ENCODE measurements at regions not wholly inside any gene's neighbourhood (a gene's known extent, or its start where the extent isn't known, plus 50 kb on each side); places are given as distances from the start of the nearest gene placed in this dataset.

DNA sequence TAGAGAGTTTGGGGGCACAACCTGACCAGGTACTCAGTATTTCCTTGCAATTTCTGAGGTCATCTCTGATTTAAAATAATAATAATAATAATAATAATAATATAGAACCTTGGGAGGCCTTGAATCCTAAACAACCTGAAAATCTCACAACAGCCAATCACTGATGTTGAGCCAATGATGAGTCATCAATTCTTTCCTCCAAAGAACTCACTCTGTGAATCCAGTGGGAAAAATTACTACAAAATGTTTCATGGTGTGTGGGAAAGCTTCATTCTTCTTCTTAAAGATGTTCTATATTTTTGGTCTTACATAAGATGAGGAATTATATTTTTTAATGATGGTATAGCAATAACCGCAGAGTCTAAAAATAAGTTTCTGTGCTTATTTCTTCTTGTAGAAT lies 594.6 kb downstream of the EFNB2 start:
- Mint-ChIP-seq H3K9me3 (peaks cover 0 to 11% (median 4%) of the 10 kb centered on the region in 7 donors), H3K27ac (no peak overlapping the region), H3K36me3 (no peaks in the 10 kb centered on the region), H3K4me1 (no peaks in the 10 kb centered on the region), H3K27me3 (no peaks in the 10 kb centered on the region), H3K4me3 (no peak overlapping the region)
- H3K4me1 ChIP-seq (ENCODE audit: control insufficient read depth, insufficient read depth, low read length, poor library complexity, severe bottlenecking) = no peaks in the 10 kb centered on the region
- DNase-seq (no peak), ATAC-seq (ENCODE audit: low read depth in 2 of 2) (no peak)
- H3K9me3 ChIP-seq (ENCODE audit: control insufficient read depth in 2 of 2, low read length in 2 of 2) = no peaks in the 10 kb centered on the region
- no peaks in the 10 kb centered on the region for H3K36me3 ChIP-seq (ENCODE audit: control insufficient read depth, insufficient read depth, low read length)
- H3K27ac ChIP-seq (ENCODE audit: insufficient read depth, low read length, poor library complexity, severe bottlenecking) = no peak overlapping the region
- no peak overlapping the region for H3K4me3 ChIP-seq (ENCODE audit: low read depth, low read length)
- no peaks in the 10 kb centered on the region for H3K27me3 ChIP-seq (ENCODE audit: control insufficient read depth, insufficient read depth, low read length)

DNA sequence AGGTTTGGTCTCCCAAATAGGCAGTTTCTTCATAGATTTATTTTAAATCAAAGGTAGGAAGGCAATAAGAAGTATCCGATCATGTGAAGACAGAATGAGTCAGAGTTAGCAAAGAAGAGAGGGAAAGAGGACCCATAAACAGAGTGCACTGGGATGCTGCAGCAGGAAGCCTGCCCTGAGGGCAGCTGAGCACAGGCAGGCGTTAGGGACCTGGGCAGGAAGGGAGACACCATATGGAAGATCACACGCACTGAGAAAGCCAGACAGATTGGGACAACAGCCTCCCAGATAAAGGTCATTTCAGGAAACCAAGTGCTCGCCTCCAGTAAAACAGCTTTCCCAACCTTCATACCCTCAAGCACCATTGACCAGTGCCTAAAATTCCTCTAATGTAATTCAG lies 598.0 kb downstream of the EFNB2 start:
- Mint-ChIP-seq H3K4me3 (no peak overlapping the region), H3K27ac (no peak overlapping the region), H3K27me3 (no peaks in the 10 kb centered on the region), H3K36me3 (no peaks in the 10 kb centered on the region), H3K4me1 (no peaks in the 10 kb centered on the region), H3K9me3 (peaks cover 0 to 7% (median 4%) of the 10 kb centered on the region in 7 donors)
- ATAC-seq (ENCODE audit: low read depth in 2 of 2) (no peak), DNase-seq (no peak)
- no peak overlapping the region for H3K4me3 ChIP-seq (ENCODE audit: low read depth, low read length)
- no peaks in the 10 kb centered on the region for H3K27me3 ChIP-seq (ENCODE audit: control insufficient read depth, insufficient read depth, low read length)
- H3K4me1 ChIP-seq (ENCODE audit: control insufficient read depth, insufficient read depth, low read length, poor library complexity, severe bottlenecking) = no peaks in the 10 kb centered on the region
- H3K9me3 ChIP-seq (ENCODE audit: control insufficient read depth in 2 of 2, low read length in 2 of 2) = no peaks in the 10 kb centered on the region
- H3K27ac ChIP-seq (ENCODE audit: insufficient read depth, low read length, poor library complexity, severe bottlenecking) = no peak overlapping the region
- H3K36me3 ChIP-seq (ENCODE audit: control insufficient read depth, insufficient read depth, low read length) = no peaks in the 10 kb centered on the region

DNA sequence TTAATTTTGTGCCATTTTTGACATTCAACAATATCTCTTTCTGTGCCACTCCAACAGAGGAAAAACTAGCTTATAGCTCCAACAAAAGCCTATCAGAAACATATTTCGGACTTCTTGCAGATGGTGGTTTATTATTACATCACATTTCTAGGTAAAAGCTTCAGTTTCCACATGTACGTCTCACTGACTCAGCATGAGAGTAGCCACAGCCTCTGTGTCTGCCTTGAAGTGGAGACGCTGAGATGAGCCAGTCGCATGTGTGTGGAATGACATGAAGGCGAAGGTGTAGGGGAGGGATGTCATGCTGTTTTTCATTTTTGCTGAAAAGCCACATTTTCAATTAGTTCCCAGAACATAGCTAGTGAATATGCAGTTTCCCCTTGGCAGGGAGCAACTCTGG lies 598.6 kb downstream of the EFNB2 start:
- no peak for DNase-seq
- Mint-ChIP-seq H3K27me3 (no peaks in the 10 kb centered on the region), H3K4me1 (no peaks in the 10 kb centered on the region), H3K36me3 (no peaks in the 10 kb centered on the region), H3K9me3 (peaks cover 0 to 7% (median 4%) of the 10 kb centered on the region in 7 donors), H3K4me3 (no peak overlapping the region), H3K27ac (no peak overlapping the region)
- Histone ChIP-seq H3K4me3 (ENCODE audit: low read depth, low read length) (no peak overlapping the region), H3K27ac (ENCODE audit: insufficient read depth, low read length, poor library complexity, severe bottlenecking) (no peak overlapping the region), H3K36me3 (ENCODE audit: control insufficient read depth, insufficient read depth, low read length) (no peaks in the 10 kb centered on the region), H3K27me3 (ENCODE audit: control insufficient read depth, insufficient read depth, low read length) (no peaks in the 10 kb centered on the region), H3K9me3 (ENCODE audit: control insufficient read depth in 2 of 2, low read length in 2 of 2) (no peaks in the 10 kb centered on the region), H3K4me1 (ENCODE audit: control insufficient read depth, insufficient read depth, low read length, poor library complexity, severe bottlenecking) (no peaks in the 10 kb centered on the region)
- ATAC-seq (ENCODE audit: low read depth in 2 of 2) = no peak

DNA sequence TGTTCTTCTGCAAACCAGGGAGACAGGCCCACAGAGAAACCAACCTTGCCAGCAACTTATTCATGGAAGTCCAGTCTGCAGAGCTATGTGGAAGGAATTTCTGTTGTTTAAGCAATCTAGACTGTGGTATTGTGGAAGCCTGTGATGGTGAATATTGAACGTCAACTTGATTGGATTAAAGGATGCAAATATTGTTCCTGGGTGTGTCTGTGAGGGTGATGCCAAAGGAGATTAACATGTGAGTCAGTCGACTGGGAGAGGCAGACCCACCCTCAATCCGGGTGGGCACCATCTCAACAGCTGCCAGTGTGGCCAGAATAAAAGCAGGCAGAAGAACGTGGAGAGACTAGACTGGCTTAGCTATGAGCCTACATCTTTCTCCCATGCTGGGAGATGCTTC lies 606.0 kb downstream of the EFNB2 start:
- Histone ChIP-seq H3K4me1 (ENCODE audit: control insufficient read depth, insufficient read depth, low read length, poor library complexity, severe bottlenecking) (no peaks in the 10 kb centered on the region), H3K4me3 (ENCODE audit: low read depth, low read length) (no peak overlapping the region), H3K9me3 (ENCODE audit: control insufficient read depth in 2 of 2, low read length in 2 of 2) (no peaks in the 10 kb centered on the region), H3K27me3 (ENCODE audit: control insufficient read depth, insufficient read depth, low read length) (no peaks in the 10 kb centered on the region), H3K36me3 (ENCODE audit: control insufficient read depth, insufficient read depth, low read length) (no peaks in the 10 kb centered on the region), H3K27ac (ENCODE audit: insufficient read depth, low read length, poor library complexity, severe bottlenecking) (no peak overlapping the region)
- H3K4me1 Mint-ChIP-seq = no peaks in the 10 kb centered on the region
- H3K4me3 Mint-ChIP-seq = no peak overlapping the region
- no peaks in the 10 kb centered on the region for H3K27me3 Mint-ChIP-seq
- DNase-seq (no peak), ATAC-seq (ENCODE audit: low read depth in 2 of 2) (no peak)
- no peak overlapping the region for H3K27ac Mint-ChIP-seq
- H3K36me3 Mint-ChIP-seq = no peaks in the 10 kb centered on the region
- H3K9me3 Mint-ChIP-seq = peaks cover 0 to 5% (median 1%) of the 10 kb centered on the region in 7 donors

DNA sequence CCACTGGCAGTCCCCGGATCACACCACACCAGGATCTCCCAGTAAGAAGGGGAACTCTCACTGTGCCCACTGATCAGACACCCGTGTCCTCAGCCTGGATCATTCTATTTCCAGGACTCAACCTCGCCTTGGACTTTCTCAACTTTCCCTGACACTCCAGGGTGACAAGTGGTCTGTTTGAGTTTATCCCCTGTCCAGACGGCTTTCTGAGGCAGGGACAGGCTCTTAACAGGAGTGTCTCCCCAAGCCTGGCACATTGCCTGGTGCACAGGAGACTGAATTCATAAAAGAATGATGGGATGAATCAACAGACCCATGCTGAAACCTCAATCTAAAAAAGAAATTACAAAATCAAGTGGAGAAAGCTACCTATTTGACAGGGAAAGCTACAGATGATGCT lies 606.6 kb downstream of the EFNB2 start:
- Mint-ChIP-seq H3K4me1 (no peaks in the 10 kb centered on the region), H3K27me3 (no peaks in the 10 kb centered on the region)
- H3K27ac ChIP-seq (ENCODE audit: insufficient read depth, low read length, poor library complexity, severe bottlenecking) = no peak overlapping the region

DNA sequence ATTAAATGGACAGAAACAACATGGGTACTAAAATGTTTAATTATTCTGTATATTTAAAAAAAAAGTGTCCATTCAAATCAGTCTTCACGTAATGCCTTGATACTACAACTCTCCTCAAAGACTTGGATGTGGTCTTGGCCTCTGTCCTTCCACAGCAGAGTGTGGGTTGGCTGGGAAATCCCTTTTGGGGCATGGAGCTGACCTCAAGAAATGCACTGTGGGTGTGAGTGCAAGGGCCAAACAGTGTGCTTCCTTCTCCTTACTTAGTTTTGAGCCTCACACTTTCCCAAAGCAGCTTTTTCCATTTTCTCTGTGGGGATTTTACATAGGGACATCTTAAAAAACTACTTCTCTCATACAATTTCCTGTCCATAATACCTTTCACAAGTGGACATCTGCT lies 607.4 kb downstream of the EFNB2 start:
- H3K36me3 Mint-ChIP-seq = no peaks in the 10 kb centered on the region
- H3K9me3 Mint-ChIP-seq = peaks cover 0 to 5% (median 4%) of the 10 kb centered on the region in 7 donors
- no peaks in the 10 kb centered on the region for H3K27me3 Mint-ChIP-seq
- H3K4me3 Mint-ChIP-seq = no peak overlapping the region
- ATAC-seq (ENCODE audit: low read depth in 2 of 2) (no peak), DNase-seq (no peak)
- Histone ChIP-seq H3K9me3 (ENCODE audit: control insufficient read depth in 2 of 2, low read length in 2 of 2) (no peaks in the 10 kb centered on the region), H3K27ac (ENCODE audit: insufficient read depth, low read length, poor library complexity, severe bottlenecking) (no peak overlapping the region), H3K4me1 (ENCODE audit: control insufficient read depth, insufficient read depth, low read length, poor library complexity, severe bottlenecking) (no peaks in the 10 kb centered on the region), H3K4me3 (ENCODE audit: low read depth, low read length) (no peak overlapping the region), H3K27me3 (ENCODE audit: control insufficient read depth, insufficient read depth, low read length) (no peaks in the 10 kb centered on the region), H3K36me3 (ENCODE audit: control insufficient read depth, insufficient read depth, low read length) (no peaks in the 10 kb centered on the region)
- H3K27ac Mint-ChIP-seq = no peak overlapping the region
- H3K4me1 Mint-ChIP-seq = no peaks in the 10 kb centered on the region

More for the DNA sequence above, 606.6 kb downstream of the EFNB2 start:
- H3K27ac Mint-ChIP-seq = no peak overlapping the region
- peaks cover 0 to 5% (median 1%) of the 10 kb centered on the region in 7 donors for H3K9me3 Mint-ChIP-seq
- DNase-seq = no peak
- ATAC-seq (ENCODE audit: low read depth in 2 of 2) = no peak
- no peaks in the 10 kb centered on the region for H3K9me3 ChIP-seq (ENCODE audit: control insufficient read depth in 2 of 2, low read length in 2 of 2)
- no peaks in the 10 kb centered on the region for H3K4me1 ChIP-seq (ENCODE audit: control insufficient read depth, insufficient read depth, low read length, poor library complexity, severe bottlenecking)
- no peaks in the 10 kb centered on the region for H3K36me3 Mint-ChIP-seq
- H3K4me3 Mint-ChIP-seq = peak overlapping the region in 1 of 4 donors; percentile 45
- H3K36me3 ChIP-seq (ENCODE audit: control insufficient read depth, insufficient read depth, low read length) = no peaks in the 10 kb centered on the region
- no peak overlapping the region for H3K4me3 ChIP-seq (ENCODE audit: low read depth, low read length)
- H3K27me3 ChIP-seq (ENCODE audit: control insufficient read depth, insufficient read depth, low read length) = no peaks in the 10 kb centered on the region

DNA sequence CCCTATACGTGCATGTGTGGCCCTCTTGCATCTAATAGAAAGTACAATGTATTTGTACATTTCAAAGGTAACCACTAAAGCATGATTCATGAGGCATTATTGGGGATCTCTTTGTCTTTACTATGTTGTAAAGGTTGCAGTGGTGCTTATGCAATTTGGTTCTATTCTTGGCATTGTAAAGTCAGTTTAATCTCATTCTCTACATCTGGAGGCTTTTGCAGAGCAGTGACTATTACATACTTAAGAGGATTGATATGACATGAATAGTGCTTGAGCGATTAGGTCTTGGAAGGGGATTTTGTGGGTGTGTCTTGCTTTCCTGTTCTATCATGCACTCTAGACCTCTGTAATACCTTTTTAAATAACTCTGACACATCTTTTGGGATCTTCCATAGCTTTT lies 610.0 kb downstream of the EFNB2 start:
- no peak for ATAC-seq (ENCODE audit: low read depth in 2 of 2)
- Mint-ChIP-seq H3K4me1 (no peaks in the 10 kb centered on the region), H3K27me3 (no peaks in the 10 kb centered on the region), H3K9me3 (peaks cover 0 to 12% (median 4%) of the 10 kb centered on the region in 7 donors), H3K4me3 (no peak overlapping the region), H3K36me3 (no peaks in the 10 kb centered on the region), H3K27ac (no peak overlapping the region)
- no peak overlapping the region for H3K27ac ChIP-seq (ENCODE audit: insufficient read depth, low read length, poor library complexity, severe bottlenecking)
- H3K4me1 ChIP-seq (ENCODE audit: control insufficient read depth, insufficient read depth, low read length, poor library complexity, severe bottlenecking) = no peaks in the 10 kb centered on the region
- no peak overlapping the region for H3K4me3 ChIP-seq (ENCODE audit: low read depth, low read length)
- H3K36me3 ChIP-seq (ENCODE audit: control insufficient read depth, insufficient read depth, low read length) = no peaks in the 10 kb centered on the region
- DNase-seq = no peak
- no peaks in the 10 kb centered on the region for H3K27me3 ChIP-seq (ENCODE audit: control insufficient read depth, insufficient read depth, low read length)
- H3K9me3 ChIP-seq (ENCODE audit: control insufficient read depth in 2 of 2, low read length in 2 of 2) = no peaks in the 10 kb centered on the region

DNA sequence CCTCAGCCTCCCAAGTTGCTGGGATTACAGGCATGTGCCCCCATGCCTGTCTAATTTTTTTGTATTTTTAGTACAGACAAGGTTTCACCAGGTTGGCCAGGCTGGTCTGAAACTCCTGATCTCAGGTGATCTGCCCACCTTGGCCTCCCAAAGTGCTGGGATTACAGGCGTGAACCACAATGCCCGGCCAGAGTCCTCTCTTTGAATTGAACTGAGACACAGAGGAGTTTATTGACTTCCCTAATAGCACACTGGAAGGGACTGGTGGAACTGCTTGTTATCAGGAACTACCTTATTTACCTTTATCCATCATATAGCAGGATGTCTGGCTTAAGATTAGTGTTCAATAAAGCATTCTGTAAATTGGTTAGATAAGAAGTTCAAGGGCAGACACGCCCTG lies 613.8 kb downstream of the EFNB2 start:
- Mint-ChIP-seq H3K4me3 (no peak overlapping the region), H3K36me3 (no peaks in the 10 kb centered on the region), H3K27ac (no peak overlapping the region), H3K9me3 (peaks cover 0 to 15% (median 2%) of the 10 kb centered on the region in 7 donors), H3K4me1 (no peaks in the 10 kb centered on the region), H3K27me3 (no peaks in the 10 kb centered on the region)
- ATAC-seq (ENCODE audit: low read depth in 2 of 2) = no peak
- Histone ChIP-seq H3K27ac (ENCODE audit: insufficient read depth, low read length, poor library complexity, severe bottlenecking) (no peak overlapping the region), H3K4me3 (ENCODE audit: low read depth, low read length) (no peak overlapping the region), H3K4me1 (ENCODE audit: control insufficient read depth, insufficient read depth, low read length, poor library complexity, severe bottlenecking) (no peaks in the 10 kb centered on the region), H3K9me3 (ENCODE audit: control insufficient read depth in 2 of 2, low read length in 2 of 2) (no peaks in the 10 kb centered on the region), H3K36me3 (ENCODE audit: control insufficient read depth, insufficient read depth, low read length) (no peaks in the 10 kb centered on the region), H3K27me3 (ENCODE audit: control insufficient read depth, insufficient read depth, low read length) (no peaks in the 10 kb centered on the region)
- DNase-seq = no peak

Data from CD4-positive, CD25-positive, alpha-beta regulatory T cell (primary cell).